ENCODE measurements at regions not wholly inside any gene's neighbourhood (a gene's known extent, or its start where the extent isn't known, plus 50 kb on each side); places are given as distances from the start of the nearest gene placed in this dataset.

- TF ChIP-seq EZH2phosphoT487 (IDR thresholded peaks at IDR 0.05; ENCODE audit: unreplicated experiment) (no peak), EZH2 (IDR thresholded peaks at IDR 0.05; ENCODE audit: low read depth, unreplicated experiment) (no peak), ETS1 (IDR thresholded peaks at IDR 0.05) (no peak), STAT1 (IDR thresholded peaks at IDR 0.05; ENCODE audit: unreplicated experiment) (no peak), POLR2AphosphoS5 (IDR thresholded peaks at IDR 0.05; ENCODE audit: low read depth) (no peak), ZNF331 (CRISPR knock-in tag; IDR thresholded peaks at IDR 0.05; ENCODE audit: low read depth) (no peak), JUNB (IDR thresholded peaks at IDR 0.05; ENCODE audit: unreplicated experiment) (no peak), ZNF114 (CRISPR knock-in tag; IDR thresholded peaks at IDR 0.05) (no peak)
Observed at GRCh38 chr22:47260551-47260950, 498.1 kb downstream of the TBC1D22A start (continued).

GRCh38 chr22:47259990-47260389 is 497.5 kb downstream of the TBC1D22A start:
- Mint-ChIP-seq H3K4me1 (no peaks in the 10 kb centered on the region; the same call in 2 of the 3 replicates), H3K36me3 (ENCODE audit: low read depth) (peaks cover 30% of the 10 kb centered on the region), H3K4me3 (no peak overlapping the region), H3K27me3 (ENCODE audit: insufficient read depth, low read depth, poor library complexity) (peaks cover 7% of the 10 kb centered on the region), H3K27ac (no peak overlapping the region), H3K9me3 (peaks cover 89% of the 10 kb centered on the region)
- no peak overlapping the region for H3K4me3 ChIP-seq
- H3K79me2 ChIP-seq (replicated peaks; ENCODE audit: insufficient read depth): no peaks in the 10 kb centered on the region
- no peaks in the 10 kb centered on the region for H3K9me2 ChIP-seq (ENCODE audit: insufficient read depth)
- H3K27ac ChIP-seq (ENCODE audit: low read depth): no peak overlapping the region
- H3F3A ChIP-seq (replicated peaks; ENCODE audit: low read depth): no peaks in the 10 kb centered on the region
- TF ChIP-seq EZH2phosphoT487 (IDR thresholded peaks at IDR 0.05; ENCODE audit: unreplicated experiment): no peak
- TF ChIP-seq JUNB (IDR thresholded peaks at IDR 0.05; ENCODE audit: unreplicated experiment): no peak
- TF ChIP-seq STAT1 (IDR thresholded peaks at IDR 0.05; ENCODE audit: unreplicated experiment): no peak
- TF ChIP-seq POLR2AphosphoS5 (IDR thresholded peaks at IDR 0.05; ENCODE audit: low read depth): no peak
- TF ChIP-seq REST (IDR thresholded peaks at IDR 0.05; ENCODE audit: unreplicated experiment): no peak
- no peak for TF ChIP-seq ZNF462 (CRISPR knock-in tag; IDR thresholded peaks at IDR 0.05)
- TF ChIP-seq NANOG (IDR thresholded peaks at IDR 0.05; ENCODE audit: borderline replicate concordance): no peak
- TF ChIP-seq EZH2 (IDR thresholded peaks at IDR 0.05; ENCODE audit: low read depth, unreplicated experiment): no peak
- no peak for TF ChIP-seq CTCF (conservative IDR thresholded peaks at IDR 0.05; ENCODE audit: low read depth in 2 of 2)
- no peak for TF ChIP-seq ZNF114 (CRISPR knock-in tag; IDR thresholded peaks at IDR 0.05)
- no peak for TF ChIP-seq ZNF331 (CRISPR knock-in tag; IDR thresholded peaks at IDR 0.05; ENCODE audit: low read depth)
- H2AFZ ChIP-seq: no peak overlapping the region
- no peak for DNase-seq (ENCODE audit: low spot score)
- H3K27me3 ChIP-seq (ENCODE audit: insufficient read depth): no peaks in the 10 kb centered on the region
- no peak for ATAC-seq
- no peaks in the 10 kb centered on the region for H4K20me1 ChIP-seq (replicated peaks; ENCODE audit: insufficient read depth)
- no peak overlapping the region for H3K4me2 ChIP-seq
- no peaks in the 10 kb centered on the region for H3K4me1 ChIP-seq (ENCODE audit: insufficient read depth)
- no peaks in the 10 kb centered on the region for H3K36me3 ChIP-seq (ENCODE audit: insufficient read depth)

Measured in GM23338 (cell line).